ENCODE measurements at regions not wholly inside any gene's neighbourhood (a gene's known extent, or its start where the extent isn't known, plus 50 kb on each side); places are given as distances from the start of the nearest gene placed in this dataset.

DNA sequence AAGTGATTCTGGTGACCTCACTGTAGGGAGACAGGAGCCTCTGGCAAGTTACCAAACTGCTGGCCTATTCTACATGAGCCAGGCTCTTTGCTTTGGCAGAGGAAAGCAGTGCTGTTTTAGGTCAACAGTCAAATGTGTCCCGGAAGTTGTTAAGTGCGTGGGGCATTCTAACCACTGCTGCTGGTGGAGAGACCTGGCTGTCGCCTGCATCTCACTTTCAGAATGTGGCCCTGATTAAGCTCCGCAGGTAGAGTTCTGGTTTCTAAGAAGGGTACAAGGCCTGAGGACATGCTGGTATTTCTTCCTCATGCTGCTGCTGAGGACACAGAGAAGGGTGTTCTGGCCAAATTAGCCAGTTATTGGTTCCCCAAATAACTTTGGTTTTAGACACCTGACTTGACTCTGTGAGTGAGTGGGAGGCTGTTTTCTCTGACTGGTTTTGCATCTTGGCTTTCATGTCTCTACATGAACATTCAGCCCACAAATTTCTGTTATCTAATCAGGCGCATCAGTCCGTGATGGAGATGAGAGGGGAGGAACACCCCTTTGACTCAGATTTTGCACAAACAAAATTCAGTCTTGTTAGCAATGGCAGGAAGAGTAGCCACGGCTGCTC, 120.8 kb downstream of the LMO4 start:
- intact Hi-C loops (cut with DNase I): no loop called here
- H3K4me1 ChIP-seq: peaks cover 8% of the 10 kb centered on the region
- H3K27ac ChIP-seq: no peak overlapping the region
- no peak for DNase-seq
- no peak overlapping the region for H3K4me3 ChIP-seq
- H3K9me3 ChIP-seq: no peaks in the 10 kb centered on the region
- no peaks in the 10 kb centered on the region for H3K27me3 ChIP-seq (ENCODE audit: low read depth)
- H3K36me3 ChIP-seq: no peaks in the 10 kb centered on the region
- peak; percentile 77 to 82 for ATAC-seq
- TF ChIP-seq, protein P1, sequence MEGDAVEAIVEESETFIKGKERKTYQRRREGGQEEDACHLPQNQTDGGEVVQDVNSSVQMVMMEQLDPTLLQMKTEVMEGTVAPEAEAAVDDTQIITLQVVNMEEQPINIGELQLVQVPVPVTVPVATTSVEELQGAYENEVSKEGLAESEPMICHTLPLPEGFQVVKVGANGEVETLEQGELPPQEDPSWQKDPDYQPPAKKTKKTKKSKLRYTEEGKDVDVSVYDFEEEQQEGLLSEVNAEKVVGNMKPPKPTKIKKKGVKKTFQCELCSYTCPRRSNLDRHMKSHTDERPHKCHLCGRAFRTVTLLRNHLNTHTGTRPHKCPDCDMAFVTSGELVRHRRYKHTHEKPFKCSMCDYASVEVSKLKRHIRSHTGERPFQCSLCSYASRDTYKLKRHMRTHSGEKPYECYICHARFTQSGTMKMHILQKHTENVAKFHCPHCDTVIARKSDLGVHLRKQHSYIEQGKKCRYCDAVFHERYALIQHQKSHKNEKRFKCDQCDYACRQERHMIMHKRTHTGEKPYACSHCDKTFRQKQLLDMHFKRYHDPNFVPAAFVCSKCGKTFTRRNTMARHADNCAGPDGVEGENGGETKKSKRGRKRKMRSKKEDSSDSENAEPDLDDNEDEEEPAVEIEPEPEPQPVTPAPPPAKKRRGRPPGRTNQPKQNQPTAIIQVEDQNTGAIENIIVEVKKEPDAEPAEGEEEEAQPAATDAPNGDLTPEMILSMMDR (IDR thresholded peaks at IDR 0.05): no peak

DNA sequence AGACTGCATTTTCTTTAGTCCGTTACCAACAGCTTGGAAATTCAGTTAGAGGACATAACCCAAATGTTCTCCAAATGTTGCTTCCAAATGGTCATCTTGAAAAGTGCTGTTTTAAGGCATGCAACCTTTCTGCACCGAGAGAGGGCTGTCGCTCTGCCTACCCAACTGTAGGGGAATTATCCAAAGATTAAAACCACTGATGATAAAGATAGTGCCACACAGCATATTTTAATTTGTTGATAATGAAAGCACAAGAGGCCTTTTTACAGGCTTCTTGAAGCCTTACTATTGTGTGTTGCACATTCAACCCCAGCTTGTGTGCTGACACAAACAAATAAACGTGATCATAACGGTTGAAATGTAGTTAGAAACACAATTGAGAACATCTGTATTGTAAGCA, 121.5 kb downstream of the LMO4 start:
- TF ChIP-seq, protein P1 (IDR thresholded peaks at IDR 0.05): no peak
- no peak for DNase-seq
- intact Hi-C loops (cut with DNase I): no loop called here
- ATAC-seq: no peak
- H3K27ac ChIP-seq: no peak overlapping the region
- H3K27me3 ChIP-seq (ENCODE audit: low read depth): no peaks in the 10 kb centered on the region
- no peaks in the 10 kb centered on the region for H3K9me3 ChIP-seq
- H3K4me1 ChIP-seq: peaks cover 8% of the 10 kb centered on the region
- H3K36me3 ChIP-seq: no peaks in the 10 kb centered on the region
- no peak overlapping the region for H3K4me3 ChIP-seq

DNA sequence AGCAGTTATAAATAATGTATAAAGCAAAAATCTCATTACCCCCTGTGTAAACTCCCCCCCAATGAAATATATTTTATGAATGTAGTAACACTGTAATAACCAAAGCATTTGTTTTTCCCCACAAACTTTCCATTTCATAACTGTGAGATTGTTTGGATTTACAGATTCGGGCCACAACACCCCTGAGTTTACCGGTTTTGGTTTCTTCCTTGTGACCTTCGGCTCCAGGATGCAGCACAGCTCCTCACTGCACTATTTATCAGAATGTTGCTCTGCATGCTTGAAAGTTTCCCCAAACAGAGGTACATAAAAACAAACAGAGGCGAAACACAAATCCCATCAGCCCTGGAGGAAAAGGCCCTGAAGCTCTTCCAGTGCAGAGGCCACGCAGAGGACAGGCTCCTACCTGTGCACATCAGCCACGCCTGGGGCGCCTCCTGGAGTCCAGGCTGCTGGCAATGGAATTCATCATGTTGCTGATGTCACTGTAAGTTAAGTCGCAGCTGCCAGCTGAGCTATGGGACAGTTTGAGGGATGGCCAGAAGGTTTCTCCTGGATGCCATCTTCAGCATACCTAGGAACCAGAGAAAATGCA, 122.0 kb downstream of the LMO4 start:
- H3K9me3 ChIP-seq: no peaks in the 10 kb centered on the region
- H3K27ac ChIP-seq: no peak overlapping the region
- DNase-seq: no peak
- intact Hi-C loops (cut with DNase I): no loop called here
- H3K36me3 ChIP-seq: no peaks in the 10 kb centered on the region
- peaks cover 8% of the 10 kb centered on the region for H3K4me1 ChIP-seq
- no peak for ATAC-seq
- TF ChIP-seq, protein P1 (IDR thresholded peaks at IDR 0.05): no peak
- H3K4me3 ChIP-seq: no peak overlapping the region
- H3K27me3 ChIP-seq (ENCODE audit: low read depth): no peaks in the 10 kb centered on the region

DNA sequence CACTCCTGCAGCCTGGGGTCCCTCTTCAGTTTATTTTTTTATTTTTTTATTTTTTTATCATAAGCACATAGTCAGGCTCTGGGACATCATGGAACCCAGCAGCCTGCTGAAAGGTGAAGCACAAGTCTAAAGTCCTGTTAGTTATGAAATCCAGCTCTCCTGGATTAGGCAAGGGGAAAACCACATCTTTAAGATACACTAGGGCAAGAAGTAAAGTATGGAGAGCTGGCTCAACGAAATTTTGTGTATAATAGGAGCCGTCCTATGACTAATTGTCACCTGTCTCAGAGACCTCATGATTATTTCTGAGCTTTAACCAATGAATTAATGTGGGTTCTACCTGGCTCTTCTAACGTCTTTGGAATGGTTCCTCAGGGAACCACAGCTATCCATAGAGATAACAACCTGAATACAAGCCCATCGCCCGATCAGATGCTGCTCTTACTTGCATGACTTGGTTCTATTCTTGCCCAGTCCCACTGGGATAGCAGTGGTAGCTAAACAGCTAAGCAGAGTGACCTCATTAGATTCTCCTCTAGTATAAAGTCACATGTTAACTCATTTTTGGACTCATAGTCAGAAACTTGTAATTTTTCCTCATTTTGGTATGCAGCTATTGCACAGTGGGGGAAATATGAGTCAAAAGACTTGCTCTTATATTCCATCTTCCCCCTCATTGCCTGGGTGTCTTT, 122.7 kb downstream of the LMO4 start:
- no peak overlapping the region for H3K27ac ChIP-seq
- intact Hi-C loops (cut with DNase I): no loop called here
- ATAC-seq (no peak), DNase-seq (no peak)
- no peaks in the 10 kb centered on the region for H3K27me3 ChIP-seq (ENCODE audit: low read depth)
- H3K4me1 ChIP-seq: peaks cover 8% of the 10 kb centered on the region
- no peak overlapping the region for H3K4me3 ChIP-seq
- no peaks in the 10 kb centered on the region for H3K9me3 ChIP-seq
- no peaks in the 10 kb centered on the region for H3K36me3 ChIP-seq
- TF ChIP-seq, protein P1 (IDR thresholded peaks at IDR 0.05): no peak

DNA sequence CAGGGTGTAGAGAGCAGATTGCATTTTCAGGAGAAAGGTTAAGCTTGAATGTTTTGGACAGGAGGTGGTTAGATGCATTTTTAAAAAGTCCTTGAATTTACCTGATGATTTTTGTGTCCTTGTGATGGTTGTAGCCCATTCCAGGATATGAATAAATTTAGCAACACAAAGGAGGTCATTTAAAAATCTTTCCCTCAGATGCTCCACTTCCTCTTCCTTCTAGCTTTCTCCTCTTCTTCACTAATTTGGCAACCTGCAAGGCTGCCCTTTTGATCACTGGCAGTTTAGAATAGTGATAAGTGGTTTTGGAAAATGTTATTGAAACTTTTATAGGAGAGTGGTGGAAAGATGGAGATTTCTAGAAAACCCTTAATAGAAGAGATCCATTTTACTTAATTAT, 124.0 kb downstream of the LMO4 start:
- TF ChIP-seq, protein P1 (IDR thresholded peaks at IDR 0.05): no peak
- ATAC-seq (no peak), DNase-seq (no peak)
- Histone ChIP-seq H3K4me1 (peaks cover 8% of the 10 kb centered on the region), H3K27ac (no peak overlapping the region), H3K36me3 (no peaks in the 10 kb centered on the region), H3K27me3 (ENCODE audit: low read depth) (no peaks in the 10 kb centered on the region), H3K4me3 (no peak overlapping the region), H3K9me3 (no peaks in the 10 kb centered on the region)
- intact Hi-C loops (cut with DNase I): no loop called here
